ENCODE measurements at regions not wholly inside any gene's neighbourhood (a gene's known extent, or its start where the extent isn't known, plus 50 kb on each side); places are given as distances from the start of the nearest gene placed in this dataset.

DNA sequence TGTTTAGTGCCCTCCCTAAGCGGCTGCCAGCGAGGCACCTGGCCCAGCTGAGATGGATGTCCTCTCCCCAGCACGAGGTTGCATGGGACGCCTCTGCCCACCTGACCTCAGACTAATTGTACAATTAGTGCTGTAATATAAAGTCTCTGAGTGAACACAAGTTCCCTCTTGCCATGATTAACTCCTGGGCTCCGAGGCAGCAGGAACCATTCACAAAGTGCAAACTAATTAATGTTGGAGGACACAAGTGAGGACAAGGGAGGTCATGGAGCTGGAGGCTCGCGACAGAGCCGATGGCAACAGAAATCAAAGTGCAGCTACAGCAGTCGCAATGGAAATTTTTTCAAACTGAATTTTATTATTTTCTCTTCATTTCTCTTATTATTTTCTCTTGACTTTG is 156.6 kb upstream of the ADARB2 start:
- Histone ChIP-seq H3K4me2 (ENCODE audit: insufficient read depth, low read length) (no peak overlapping the region), H3K27me3 (ENCODE audit: insufficient read depth, low read length) (no peaks in the 10 kb centered on the region), H3K4me1 (ENCODE audit: insufficient read depth, low read length) (no peaks in the 10 kb centered on the region), H2AFZ (ENCODE audit: low read length) (no peak overlapping the region), H3K36me3 (ENCODE audit: insufficient read depth, low read length) (no peaks in the 10 kb centered on the region), H3K27ac (ENCODE audit: low read depth, low read length) (no peak overlapping the region), H3K79me2 (ENCODE audit: insufficient read depth, low read length) (no peaks in the 10 kb centered on the region), H4K20me1 (ENCODE audit: insufficient read depth, low read length) (no peaks in the 10 kb centered on the region), H3K4me3 (ENCODE audit: insufficient read depth, low read length) (no peak overlapping the region), H3K9me3 (ENCODE audit: low read depth, low read length) (no peaks in the 10 kb centered on the region)
- DNase-seq (ENCODE audit: insufficient read length, low spot score, missing footprints) = no peak
- TF ChIP-seq, protein P1, sequence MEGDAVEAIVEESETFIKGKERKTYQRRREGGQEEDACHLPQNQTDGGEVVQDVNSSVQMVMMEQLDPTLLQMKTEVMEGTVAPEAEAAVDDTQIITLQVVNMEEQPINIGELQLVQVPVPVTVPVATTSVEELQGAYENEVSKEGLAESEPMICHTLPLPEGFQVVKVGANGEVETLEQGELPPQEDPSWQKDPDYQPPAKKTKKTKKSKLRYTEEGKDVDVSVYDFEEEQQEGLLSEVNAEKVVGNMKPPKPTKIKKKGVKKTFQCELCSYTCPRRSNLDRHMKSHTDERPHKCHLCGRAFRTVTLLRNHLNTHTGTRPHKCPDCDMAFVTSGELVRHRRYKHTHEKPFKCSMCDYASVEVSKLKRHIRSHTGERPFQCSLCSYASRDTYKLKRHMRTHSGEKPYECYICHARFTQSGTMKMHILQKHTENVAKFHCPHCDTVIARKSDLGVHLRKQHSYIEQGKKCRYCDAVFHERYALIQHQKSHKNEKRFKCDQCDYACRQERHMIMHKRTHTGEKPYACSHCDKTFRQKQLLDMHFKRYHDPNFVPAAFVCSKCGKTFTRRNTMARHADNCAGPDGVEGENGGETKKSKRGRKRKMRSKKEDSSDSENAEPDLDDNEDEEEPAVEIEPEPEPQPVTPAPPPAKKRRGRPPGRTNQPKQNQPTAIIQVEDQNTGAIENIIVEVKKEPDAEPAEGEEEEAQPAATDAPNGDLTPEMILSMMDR (IDR thresholded peaks at IDR 0.05; ENCODE audit: extremely low read depth, low read depth, low read length) = no peak

DNA sequence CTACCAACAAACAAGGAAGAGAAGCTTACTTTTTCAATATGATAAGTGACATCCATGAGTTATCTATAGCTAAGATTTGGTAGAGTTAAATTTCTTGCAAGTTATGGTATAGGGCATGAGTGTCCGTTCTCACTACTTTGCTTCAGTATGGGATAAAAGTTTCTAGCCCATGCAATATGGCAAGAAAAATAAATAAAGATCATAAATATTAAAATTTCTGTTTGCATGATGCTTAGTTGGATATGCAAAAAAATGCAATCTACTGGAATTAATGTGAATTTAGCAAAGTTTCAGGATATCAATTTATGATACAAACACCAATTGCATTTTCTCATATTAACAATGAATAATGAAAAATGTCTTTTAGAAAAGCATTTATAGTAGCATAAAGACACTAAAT is 148.7 kb upstream of the ADARB2 start:
- TF ChIP-seq, protein P1 (IDR thresholded peaks at IDR 0.05; ENCODE audit: extremely low read depth, low read depth, low read length) = no peak
- H3K79me2 ChIP-seq (ENCODE audit: insufficient read depth, low read length) = no peaks in the 10 kb centered on the region
- no peak overlapping the region for H2AFZ ChIP-seq (ENCODE audit: low read length)
- no peak overlapping the region for H3K4me2 ChIP-seq (ENCODE audit: insufficient read depth, low read length)
- H3K27me3 ChIP-seq (ENCODE audit: insufficient read depth, low read length) = no peaks in the 10 kb centered on the region
- peaks cover 2% of the 10 kb centered on the region for H3K9me3 ChIP-seq (ENCODE audit: low read depth, low read length)
- H3K27ac ChIP-seq (ENCODE audit: low read depth, low read length) = no peak overlapping the region
- H3K4me1 ChIP-seq (ENCODE audit: insufficient read depth, low read length) = no peaks in the 10 kb centered on the region
- H3K4me3 ChIP-seq (ENCODE audit: insufficient read depth, low read length) = no peak overlapping the region
- H3K36me3 ChIP-seq (ENCODE audit: insufficient read depth, low read length) = no peaks in the 10 kb centered on the region
- H4K20me1 ChIP-seq (ENCODE audit: insufficient read depth, low read length) = no peaks in the 10 kb centered on the region
- DNase-seq (ENCODE audit: insufficient read length, low spot score, missing footprints) = no peak

DNA sequence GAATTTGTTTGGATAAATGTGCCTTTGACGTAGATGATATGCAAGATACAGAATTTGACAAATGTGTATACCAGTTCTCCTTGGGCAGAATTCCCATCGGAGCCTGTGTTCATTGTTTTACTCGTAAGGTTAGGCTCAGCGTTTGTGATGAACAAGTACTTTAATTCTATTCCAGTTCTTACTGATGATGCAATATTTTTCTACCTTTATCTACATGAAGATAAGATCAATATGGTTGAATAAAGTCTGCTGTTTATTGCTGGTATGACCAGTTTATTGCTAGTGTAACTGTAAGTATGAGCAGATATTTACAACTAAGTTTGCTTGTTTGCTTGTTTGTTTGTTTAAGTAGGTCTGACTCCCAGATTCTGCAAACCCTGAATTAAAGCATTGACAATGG is 145.4 kb upstream of the ADARB2 start:
- no peak overlapping the region for H3K4me2 ChIP-seq (ENCODE audit: insufficient read depth, low read length)
- H3K9me3 ChIP-seq (ENCODE audit: low read depth, low read length) = peaks cover 2% of the 10 kb centered on the region
- H3K79me2 ChIP-seq (ENCODE audit: insufficient read depth, low read length) = no peaks in the 10 kb centered on the region
- DNase-seq (ENCODE audit: insufficient read length, low spot score, missing footprints) = no peak
- H3K36me3 ChIP-seq (ENCODE audit: insufficient read depth, low read length) = no peaks in the 10 kb centered on the region
- H2AFZ ChIP-seq (ENCODE audit: low read length) = no peak overlapping the region
- H3K4me3 ChIP-seq (ENCODE audit: insufficient read depth, low read length) = no peak overlapping the region
- H3K27ac ChIP-seq (ENCODE audit: low read depth, low read length) = no peak overlapping the region
- TF ChIP-seq, protein P1 (IDR thresholded peaks at IDR 0.05; ENCODE audit: extremely low read depth, low read depth, low read length) = no peak
- no peaks in the 10 kb centered on the region for H4K20me1 ChIP-seq (ENCODE audit: insufficient read depth, low read length)
- H3K4me1 ChIP-seq (ENCODE audit: insufficient read depth, low read length) = no peaks in the 10 kb centered on the region
- H3K27me3 ChIP-seq (ENCODE audit: insufficient read depth, low read length) = no peaks in the 10 kb centered on the region

DNA sequence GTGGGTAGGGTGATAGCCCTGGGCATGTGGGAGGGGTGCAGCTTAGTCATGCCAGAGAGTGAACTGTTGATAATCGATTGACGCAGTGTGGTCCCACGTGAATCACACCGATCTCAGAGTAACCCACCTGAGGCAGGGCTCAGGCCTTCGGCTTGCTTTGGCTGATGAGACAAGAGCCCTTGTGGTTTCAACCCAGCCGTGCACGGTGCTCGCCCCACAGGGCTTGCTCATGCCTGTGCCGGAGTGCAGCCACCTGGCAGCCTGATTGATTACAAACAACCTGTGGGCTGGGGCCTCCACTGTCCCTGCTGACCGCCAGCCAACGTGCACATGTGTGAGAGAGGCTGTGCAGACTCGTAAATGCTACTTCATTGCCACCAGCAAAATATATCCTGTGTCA is 144.9 kb upstream of the ADARB2 start:
- H3K27me3 ChIP-seq (ENCODE audit: insufficient read depth, low read length) = no peaks in the 10 kb centered on the region
- H3K4me3 ChIP-seq (ENCODE audit: insufficient read depth, low read length) = no peak overlapping the region
- TF ChIP-seq, protein P1 (IDR thresholded peaks at IDR 0.05; ENCODE audit: extremely low read depth, low read depth, low read length) = no peak
- H3K36me3 ChIP-seq (ENCODE audit: insufficient read depth, low read length) = no peaks in the 10 kb centered on the region
- H3K9me3 ChIP-seq (ENCODE audit: low read depth, low read length) = peaks cover 2% of the 10 kb centered on the region
- H3K79me2 ChIP-seq (ENCODE audit: insufficient read depth, low read length) = no peaks in the 10 kb centered on the region
- no peak overlapping the region for H3K4me2 ChIP-seq (ENCODE audit: insufficient read depth, low read length)
- no peaks in the 10 kb centered on the region for H3K4me1 ChIP-seq (ENCODE audit: insufficient read depth, low read length)
- DNase-seq (ENCODE audit: insufficient read length, low spot score, missing footprints) = no peak
- no peaks in the 10 kb centered on the region for H4K20me1 ChIP-seq (ENCODE audit: insufficient read depth, low read length)
- H3K27ac ChIP-seq (ENCODE audit: low read depth, low read length) = no peak overlapping the region
- H2AFZ ChIP-seq (ENCODE audit: low read length) = no peak overlapping the region

Data from osteoblast (primary cell).